H9 (cell line): ENCODE measurements at regions not wholly inside any gene's neighbourhood (a gene's known extent, or its start where the extent isn't known, plus 50 kb on each side); places are given as distances from the start of the nearest gene placed in this dataset.

Experiments used
- DNase-seq: peaks from one replicate; pipeline ENCODE4 v3.0.0-alpha.2; 2017
- H2AFZ ChIP-seq: one replicate; pipeline ENCODE4 v1.6.1; 2013; ENCODE audit warnings: mild to moderate bottlenecking, low read length, control low read depth, moderate library complexity
- H2AK5ac ChIP-seq: 2 replicates; pipeline ENCODE4 v1.6.1; 2013; ENCODE audit warnings: low read length, control low read depth, mixed read lengths; ENCODE audit not compliant: insufficient read length
- H2BK120ac ChIP-seq: one replicate; pipeline ENCODE4 v1.6.1; 2013; ENCODE audit warnings: low read depth, mild to moderate bottlenecking, low read length, control low read depth, inconsistent platforms; ENCODE audit not compliant: poor library complexity, severe bottlenecking
- H2BK12ac ChIP-seq: 2 replicates; pipeline ENCODE4 v1.6.1; 2013; ENCODE audit warnings: low read length, control low read depth, mixed read lengths, low read depth; ENCODE audit not compliant: insufficient read length
- H2BK15ac ChIP-seq: 2 replicates; pipeline ENCODE4 v1.6.1; 2013; ENCODE audit warnings: low read depth, low read length, control low read depth
- H2BK20ac ChIP-seq: one replicate; pipeline ENCODE4 v1.6.1; 2013; ENCODE audit warnings: low read depth, mild to moderate bottlenecking, low read length, control low read depth, inconsistent platforms; ENCODE audit not compliant: poor library complexity, severe bottlenecking
- H2BK5ac ChIP-seq: 2 replicates; pipeline ENCODE4 v1.6.1; 2013; ENCODE audit warnings: low read length, control low read depth, mixed read lengths; ENCODE audit not compliant: insufficient read length
- H3K14ac ChIP-seq: 2 replicates; pipeline ENCODE4 v1.6.1; 2013; ENCODE audit warnings: low read length, control low read depth; ENCODE audit not compliant: insufficient read depth
- H3K18ac ChIP-seq: 2 replicates; pipeline ENCODE4 v1.6.1; 2013; ENCODE audit warnings: low read depth, mild to moderate bottlenecking, mixed read lengths, low read length, control low read depth; ENCODE audit not compliant: insufficient read length
- H3K23ac ChIP-seq: 2 replicates; pipeline ENCODE4 v1.6.1; 2013; ENCODE audit warnings: low read length, control low read depth, mixed read lengths, low read depth; ENCODE audit not compliant: insufficient read length
- H3K23me2 ChIP-seq: 2 replicates; pipeline ENCODE4 v1.6.1; 2013; ENCODE audit warnings: low read depth, mild to moderate bottlenecking, mixed read lengths, low read length, control low read depth; ENCODE audit not compliant: insufficient read length, poor library complexity, severe bottlenecking
- H3K27ac ChIP-seq: 2 replicates; pipeline ENCODE4 v1.5.1; 2013; ENCODE audit warnings: low read length, control low read depth, mixed read lengths, low read depth; ENCODE audit not compliant: insufficient read length
- H3K27me3 ChIP-seq: 2 replicates; pipeline ENCODE4 v1.6.1; 2013; ENCODE audit warnings: low read length, control low read depth, inconsistent platforms; ENCODE audit not compliant: insufficient read depth
- H3K4ac ChIP-seq: 2 replicates; pipeline ENCODE4 v1.6.1; 2013; ENCODE audit warnings: low read depth, mild to moderate bottlenecking, control low read depth, inconsistent platforms, low read length, moderate library complexity
- H3K4me1 ChIP-seq: 2 replicates; pipeline ENCODE4 v1.6.1; 2013; ENCODE audit warnings: low read length, control low read depth, inconsistent platforms; ENCODE audit not compliant: insufficient read depth
- H3K4me2 ChIP-seq: 2 replicates; pipeline ENCODE4 v1.6.1; 2013; ENCODE audit warnings: low read length, control low read depth, mixed read lengths; ENCODE audit not compliant: insufficient read length, insufficient read depth
- H3K56ac ChIP-seq: 2 replicates; pipeline ENCODE4 v1.6.1; 2013; ENCODE audit warnings: low read depth, mild to moderate bottlenecking, mixed read lengths, low read length, control low read depth; ENCODE audit not compliant: insufficient read length
- H3K79me1 ChIP-seq: 2 replicates; pipeline ENCODE4 v1.6.1; 2013; ENCODE audit warnings: low read depth, mild to moderate bottlenecking, moderate library complexity, low read length, control low read depth, inconsistent platforms; ENCODE audit not compliant: insufficient read depth, poor library complexity, severe bottlenecking
- H3K79me2 ChIP-seq: 2 replicates; pipeline ENCODE4 v1.6.1; 2013; ENCODE audit warnings: low read length, control low read depth, inconsistent platforms; ENCODE audit not compliant: insufficient read depth
- H3K9ac ChIP-seq: 2 replicates; pipeline ENCODE4 v1.6.1; 2013; ENCODE audit warnings: low read length, control low read depth, mixed read lengths; ENCODE audit not compliant: insufficient read length; ENCODE audit errors: extremely low read depth
- H3K9me3 ChIP-seq: one replicate; pipeline ENCODE4 v1.6.1; 2013; ENCODE audit warnings: low read depth, low read length, inconsistent platforms; ENCODE audit not compliant: control insufficient read depth
- H3T11ph ChIP-seq: one replicate; pipeline ENCODE4 v1.6.1; 2013; ENCODE audit warnings: mild to moderate bottlenecking, low read length, control low read depth, inconsistent platforms
- H4K20me1 ChIP-seq: one replicate; pipeline ENCODE4 v1.6.1; 2013; ENCODE audit not compliant: control insufficient read depth, insufficient read length, insufficient read depth
- H4K5ac ChIP-seq: 2 replicates; pipeline ENCODE4 v1.6.1; 2013; ENCODE audit warnings: low read depth, mild to moderate bottlenecking, mixed read lengths, low read length, control low read depth; ENCODE audit not compliant: insufficient read length
- H4K8ac ChIP-seq: replicated peaks from 2 replicates; pipeline ENCODE4 v1.6.1; 2013; ENCODE audit warnings: low read length, control low read depth, mixed read lengths, low read depth; ENCODE audit not compliant: insufficient read length
- H4K91ac ChIP-seq: 2 replicates; pipeline ENCODE4 v1.6.1; 2013; ENCODE audit warnings: low read depth, mild to moderate bottlenecking, moderate library complexity, mixed read lengths, low read length, control low read depth; ENCODE audit not compliant: insufficient read length
- H3K27ac Mint-ChIP-seq, 3 experiments: 2 replicates in 2 of 3; 3 replicates in 1 of 3; pipeline ENCODE4 v1.8.0; 2020 to 2021; ENCODE audit warnings: mixed read lengths in 3 of 3, mild to moderate bottlenecking in 1 of 3, moderate library complexity in 1 of 3
- H3K27me3 Mint-ChIP-seq: 2 replicates; pipeline ENCODE4 v1.8.0; 2021; ENCODE audit warnings: low read depth, mild to moderate bottlenecking, moderate library complexity, mixed read lengths
- H3K36me3 Mint-ChIP-seq, 3 experiments: 2 replicates in 2 of 3; 3 replicates in 1 of 3; pipeline ENCODE4 v1.8.0; 2020 to 2021; ENCODE audit warnings: low read depth in 3 of 3, mixed read lengths in 3 of 3; ENCODE audit not compliant: insufficient read depth in 1 of 3
- H3K4me1 Mint-ChIP-seq, 2 experiments: 2 replicates each; pipeline ENCODE4 v1.8.0; 2020; ENCODE audit warnings: mixed read lengths in 2 of 2
- H3K4me3 Mint-ChIP-seq, 2 experiments: 2 replicates in 1 of 2; 3 replicates in 1 of 2; pipeline ENCODE4 v1.8.0; 2020 to 2021; ENCODE audit warnings: mild to moderate bottlenecking in 2 of 2, mixed read lengths in 2 of 2, moderate library complexity in 1 of 2
- H3K9me3 Mint-ChIP-seq, 2 experiments: 2 replicates in 1 of 2; 3 replicates in 1 of 2; pipeline ENCODE4 v1.8.0; 2020; ENCODE audit warnings: mild to moderate bottlenecking in 2 of 2, mixed read lengths in 2 of 2, moderate library complexity in 1 of 2
- CTCF ChIP-seq: fragments of 200-600 bp; sonication (generic); conservative IDR thresholded peaks from 3 replicates; pipeline ENCODE4 v1.8.0; 2021; ENCODE audit warnings: antibody characterized with exemption, mild to moderate bottlenecking
- WGBS: extraction: QIAGEN DNeasy Blood & Tissue Kit; methylation state at CpG from one replicate; pipeline ENCODE4 v1.1.7; 2013; ENCODE audit warnings: missing lambda C conversion rate, low lambda C conversion rate, mixed read lengths; ENCODE audit not compliant: insufficient read length; ENCODE audit errors: extremely low coverage; 5-methylcytosine and 5-hydroxymethylcytosine counted together

- WGBS, result no CpG with 5 or more reads among the region's 3 CpGs
- no peaks in the 10 kb centered on the region for H3K9me3 ChIP-seq
- no peak overlapping the region for H3K27ac ChIP-seq
- H3K23ac ChIP-seq, result no peak overlapping the region
- no peak overlapping the region for H2BK15ac ChIP-seq
- no peak overlapping the region for H2BK12ac ChIP-seq
- no peak overlapping the region for H3K18ac ChIP-seq
- H2BK120ac ChIP-seq, result no peak overlapping the region
- H3K4me2 ChIP-seq, result no peak overlapping the region
- DNase-seq, result no peak
- no peak overlapping the region for H4K91ac ChIP-seq
- TF ChIP-seq CTCF, result no peak
- no peak overlapping the region for H3K4ac ChIP-seq
- H2BK5ac ChIP-seq, result no peak overlapping the region
- H4K8ac ChIP-seq, result no peak overlapping the region
- no peaks in the 10 kb centered on the region for H3K4me1 ChIP-seq
- H3K56ac ChIP-seq, result no peak overlapping the region
- H3K27me3 Mint-ChIP-seq, result no peaks in the 10 kb centered on the region
- H3K36me3 Mint-ChIP-seq, result no peaks in the 10 kb centered on the region
- H3K14ac ChIP-seq, result no peak overlapping the region
- no peaks in the 10 kb centered on the region for H3K79me2 ChIP-seq
- H3K4me3 Mint-ChIP-seq, result no peak overlapping the region
- H3K27ac Mint-ChIP-seq, result no peak overlapping the region
- H3K4me1 Mint-ChIP-seq, result peaks cover 0 to 3% of the 10 kb centered on the region in 2 experiments; a peak in 1 of 4 replicates
- no peak overlapping the region for H4K5ac ChIP-seq
- H2BK20ac ChIP-seq, result no peak overlapping the region
- H3K9ac ChIP-seq, result no peak overlapping the region
- H3T11ph ChIP-seq, result no peak overlapping the region
- H2AK5ac ChIP-seq, result no peak overlapping the region
- no peaks in the 10 kb centered on the region for H3K27me3 ChIP-seq
- H3K79me1 ChIP-seq, result no peaks in the 10 kb centered on the region
- H3K23me2 ChIP-seq, result no peaks in the 10 kb centered on the region
- no peak overlapping the region for H2AFZ ChIP-seq
- no peaks in the 10 kb centered on the region for H3K9me3 Mint-ChIP-seq
- H4K20me1 ChIP-seq, result no peaks in the 10 kb centered on the region
Observed at GRCh38 chr13:91014696-91015095, 332.8 kb upstream of the MIR17HG start.
